Endometrium (tissue), 2 donors: ENCODE measurements at regions not wholly inside any gene's neighbourhood (a gene's known extent, or its start where the extent isn't known, plus 50 kb on each side); places are given as distances from the start of the nearest gene placed in this dataset.

Source experiments
- FAIRE-seq: peaks from 2 replicates; lab custom pipeline; 2012; peaks lifted over from hg19 to GRCh38; lab: Jason Lieb, UNC
- donor health status: control.
- donor health status: control.

DNA sequence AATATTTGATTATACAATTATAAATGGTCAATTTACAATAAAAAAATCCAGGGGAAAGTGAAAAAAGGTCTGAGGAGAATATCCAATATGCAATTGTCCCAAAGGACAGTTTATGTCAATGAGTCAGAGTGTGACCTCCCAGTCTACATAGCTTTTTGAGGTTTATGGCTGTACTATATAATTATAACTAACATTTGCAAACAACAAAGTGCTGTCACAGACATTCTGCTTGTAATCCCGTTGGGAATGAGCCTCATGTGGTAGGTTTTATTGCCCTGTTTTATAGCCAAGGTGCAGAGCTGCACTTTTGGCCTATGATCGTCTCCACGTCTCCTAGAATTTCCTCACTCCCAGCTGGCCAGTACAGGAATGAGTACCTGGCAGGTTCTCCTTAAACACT lies 103.8 kb downstream of the ADSS2 start:
- FAIRE-seq: no peak

DNA sequence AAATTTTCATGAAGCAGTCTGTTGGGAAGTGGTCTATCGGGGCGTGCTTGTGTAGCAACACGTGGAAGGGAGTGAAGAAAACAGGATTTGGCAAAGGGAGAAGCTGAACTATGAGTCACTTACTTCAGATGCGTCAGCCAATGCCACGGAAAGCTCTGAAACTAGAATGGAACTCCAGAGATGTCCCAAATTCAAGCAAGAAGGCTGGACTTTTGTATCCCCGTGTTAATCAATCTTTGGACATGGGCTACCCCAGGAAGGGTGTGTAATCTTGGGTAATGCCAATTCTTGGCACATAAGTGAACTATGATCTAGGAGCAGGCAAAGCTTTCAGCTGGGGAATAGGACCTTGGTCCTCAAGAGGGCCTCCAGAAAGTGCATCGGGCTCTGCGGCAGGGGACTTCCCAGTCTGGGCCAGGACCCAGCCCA lies 102.6 kb downstream of the ADSS2 start:
- no peak for FAIRE-seq

DNA sequence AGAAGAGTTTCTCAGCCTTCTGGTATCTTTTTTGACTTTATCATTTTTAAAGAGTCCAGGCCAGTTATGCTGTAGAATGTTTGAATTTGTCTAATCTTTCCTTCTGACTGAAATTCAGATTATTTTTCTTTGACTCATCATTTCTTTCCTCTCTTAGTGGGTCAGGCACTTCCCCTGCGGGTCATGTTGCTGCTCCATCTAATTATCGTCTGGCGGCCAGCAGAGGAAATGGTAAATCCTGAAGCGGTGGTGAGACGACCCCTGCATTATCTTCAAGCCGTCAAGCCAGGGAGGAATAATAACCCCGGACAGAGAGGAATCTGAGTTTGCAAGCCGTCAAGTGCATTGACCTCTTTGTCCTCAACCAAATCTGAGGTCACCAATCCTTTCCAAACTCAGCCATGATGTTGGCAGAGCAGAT lies 102.1 kb downstream of the ADSS2 start:
- FAIRE-seq: no peak

DNA sequence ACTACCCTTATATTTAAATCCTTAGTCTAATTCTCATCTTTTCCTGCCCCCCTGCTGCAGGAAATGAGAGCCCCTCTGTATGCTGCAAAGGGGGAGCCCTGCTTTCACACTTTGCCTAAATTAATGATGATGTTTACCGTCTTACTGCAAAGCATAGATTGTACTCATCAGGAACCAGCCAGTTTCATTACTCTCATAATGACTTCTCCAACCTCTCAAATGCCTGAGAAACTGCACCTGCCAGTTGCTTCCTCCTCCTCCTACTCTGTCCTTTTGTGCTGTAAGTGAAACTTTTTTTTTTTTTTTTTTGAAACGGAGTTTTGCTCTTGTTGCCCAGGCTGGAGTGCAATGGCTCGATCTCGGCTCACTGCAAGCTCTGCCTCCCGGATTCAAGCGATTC lies 101.7 kb downstream of the ADSS2 start:
- FAIRE-seq: no peak

DNA sequence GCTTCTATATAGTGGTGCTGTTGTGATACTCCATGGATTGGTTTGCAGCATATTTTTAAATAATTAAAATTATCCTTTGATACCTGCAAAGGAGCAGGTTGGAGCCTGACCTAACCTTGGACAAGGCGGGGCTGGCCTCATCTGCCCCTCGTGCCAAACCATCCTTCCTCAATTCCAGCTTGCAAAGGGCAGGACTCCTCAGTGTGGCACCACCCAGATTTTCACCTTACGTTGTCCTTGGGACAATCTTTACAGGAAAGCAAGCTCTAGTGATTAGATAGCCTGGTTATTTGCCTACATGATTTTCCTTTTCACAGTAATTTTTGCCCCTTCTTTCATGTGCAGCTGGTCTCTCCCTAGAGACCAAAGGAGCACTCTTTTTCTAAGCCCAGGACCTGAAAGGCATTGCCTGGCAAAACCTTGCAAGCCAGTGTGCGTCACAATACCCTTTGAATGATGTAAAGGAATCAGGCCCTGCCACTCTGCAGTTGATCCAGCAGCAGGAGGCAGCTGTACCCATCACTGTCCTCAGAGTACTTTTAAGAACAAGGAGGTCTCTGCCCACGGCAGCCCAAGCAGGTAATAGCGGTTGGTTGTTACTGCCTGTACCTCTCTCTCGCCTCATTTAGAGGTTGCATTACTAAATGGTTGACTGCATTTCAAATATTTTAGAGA lies 99.4 kb downstream of the ADSS2 start:
- FAIRE-seq: no peak

DNA sequence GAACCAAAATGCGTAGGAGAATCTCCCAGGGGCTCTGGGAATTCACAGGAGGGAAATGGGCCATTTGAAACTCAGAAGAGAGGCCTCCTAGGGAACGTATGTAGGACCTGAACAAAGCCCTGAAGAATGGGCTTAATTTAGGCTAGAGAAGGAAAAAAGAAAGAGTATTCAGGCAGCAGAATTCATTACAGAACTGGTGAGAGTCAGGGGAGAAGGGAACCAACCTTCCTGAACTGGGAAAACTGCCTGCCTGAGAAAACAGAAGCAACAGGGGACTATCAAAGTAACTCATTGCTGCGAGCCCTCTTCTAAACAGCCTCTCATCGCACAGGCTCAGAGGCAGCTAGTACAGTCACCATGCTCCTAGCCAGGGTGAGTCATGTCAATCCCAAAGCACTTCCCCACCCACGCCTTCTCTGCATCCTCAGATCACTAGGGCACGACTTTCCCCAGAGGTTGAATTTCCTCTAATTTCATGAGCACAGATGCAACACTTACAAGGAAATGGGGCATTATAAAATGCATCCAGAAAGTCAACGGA lies 98.1 kb downstream of the ADSS2 start:
- no peak for FAIRE-seq

DNA sequence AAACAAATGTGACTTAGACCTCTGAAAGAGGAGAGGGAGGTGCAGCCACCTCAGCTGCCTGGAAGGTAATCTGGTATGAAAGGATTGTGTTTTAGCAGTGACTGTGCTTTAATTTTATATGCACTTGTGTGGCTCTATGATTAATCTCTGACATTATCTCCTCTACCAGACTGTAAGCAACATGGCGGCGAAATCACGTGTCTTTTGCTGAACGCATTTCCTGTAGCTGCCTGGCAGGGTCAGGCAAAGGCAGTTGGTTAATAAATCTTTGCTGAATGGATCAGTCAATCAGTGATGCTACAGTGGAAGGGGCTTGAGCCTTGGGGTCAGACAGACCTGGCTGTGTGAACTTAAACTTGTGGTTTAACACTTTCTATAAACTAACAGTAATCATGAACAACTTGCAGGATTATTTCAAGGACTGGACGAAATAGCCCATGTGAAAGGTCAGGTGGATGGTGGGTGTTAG lies 96.9 kb downstream of the ADSS2 start:
- no peak for FAIRE-seq

DNA sequence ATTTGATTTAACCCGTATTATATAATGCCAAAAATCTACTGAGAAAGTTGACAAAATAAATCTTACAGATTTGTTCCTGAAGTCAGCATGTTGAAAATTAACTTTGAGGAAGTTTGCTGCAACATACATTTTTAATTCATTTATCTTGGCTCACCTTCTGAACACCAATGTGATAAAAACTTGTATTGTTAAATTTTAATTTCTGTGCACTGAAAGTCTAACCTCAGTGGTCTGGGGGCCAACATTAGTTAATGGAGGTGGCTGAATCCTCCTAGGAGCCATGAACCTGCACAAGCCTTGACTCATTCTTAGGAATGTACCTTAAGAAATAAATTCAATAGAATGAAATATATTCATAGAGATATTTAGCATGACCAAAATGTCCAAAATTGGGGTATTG lies 95.3 kb downstream of the ADSS2 start:
- no peak for FAIRE-seq
